Vagina (tissue), 2 donors: ENCODE measurements at regions not wholly inside any gene's neighbourhood (a gene's known extent, or its start where the extent isn't known, plus 50 kb on each side); places are given as distances from the start of the nearest gene placed in this dataset.

Source experiments
- CTCF ChIP-seq, 3 experiments: fragments of 450-650 bp in 2 of 3; fragments of 200-600 bp in 1 of 3; sonication (generic) in 1 of 3; IDR thresholded peaks; one replicate each; pipeline ENCODE4 v1.5.1; 2017 to 2019; ENCODE audit warnings: antibody characterized with exemption in 3 of 3, mild to moderate bottlenecking in 2 of 3, moderate library complexity in 2 of 3
- POLR2A ChIP-seq, 2 donors: fragments of 450-650 bp; IDR thresholded peaks; one replicate each; pipeline ENCODE4 v1.6.1; 2017; ENCODE audit warnings: antibody characterized with exemption in 2 of 2, mild to moderate bottlenecking in 2 of 2, moderate library complexity in 2 of 2
- POLR2AphosphoS5 ChIP-seq, 2 donors: sonication (generic); formaldehyde crosslinking; IDR thresholded peaks; one replicate each; pipeline ENCODE4 v1.9.0; 2017; ENCODE audit warnings: antibody characterized with exemption in 2 of 2, mild to moderate bottlenecking in 2 of 2, low read depth in 1 of 2; ENCODE audit not compliant: insufficient read depth in 1 of 2

GRCh38 chr3:152892446-152892845 is 57.5 kb downstream of the P2RY1 start:
- no peak for TF ChIP-seq CTCF (IDR thresholded peaks at IDR 0.05)
- no peak for TF ChIP-seq POLR2A (IDR thresholded peaks at IDR 0.05)
- TF ChIP-seq POLR2AphosphoS5 (IDR thresholded peaks at IDR 0.05; ENCODE audit: insufficient read depth in 1 of 2, low read depth in 1 of 2), result no peak
